GM03348 (cell line): ENCODE measurements at regions not wholly inside any gene's neighbourhood (a gene's known extent, or its start where the extent isn't known, plus 50 kb on each side); places are given as distances from the start of the nearest gene placed in this dataset.
"Not testable (repeated sequence)": the region's sequence is repeated elsewhere in the genome, so short reads cannot be mapped to it uniquely, and the experiment has no call there.

Source experiments
- DNase-seq: peaks from one replicate; pipeline ENCODE4 v3.0.0; 2012; ENCODE audit warnings: low spot score

DNA sequence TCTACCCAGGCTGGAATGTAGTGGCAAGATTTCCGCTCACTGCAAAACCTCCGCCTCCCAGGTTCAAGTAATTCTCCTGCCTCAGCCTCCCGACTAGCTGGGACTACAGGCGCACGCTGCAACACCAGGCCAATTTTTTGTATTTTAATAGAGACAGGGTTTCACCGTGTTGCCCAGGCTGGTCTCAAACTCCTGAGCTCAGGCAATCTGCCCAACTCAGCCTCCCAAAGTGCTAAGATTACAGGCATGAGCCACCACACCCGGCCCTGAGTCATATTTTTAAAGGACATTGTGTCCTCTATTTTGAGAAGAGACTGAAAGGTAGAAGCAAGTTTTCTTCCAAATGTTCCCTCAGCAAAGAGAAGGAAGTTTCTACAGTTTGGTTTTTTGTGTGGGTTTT, 227.1 kb downstream of the KCTD12 start:
- not testable (repeated sequence) for DNase-seq

DNA sequence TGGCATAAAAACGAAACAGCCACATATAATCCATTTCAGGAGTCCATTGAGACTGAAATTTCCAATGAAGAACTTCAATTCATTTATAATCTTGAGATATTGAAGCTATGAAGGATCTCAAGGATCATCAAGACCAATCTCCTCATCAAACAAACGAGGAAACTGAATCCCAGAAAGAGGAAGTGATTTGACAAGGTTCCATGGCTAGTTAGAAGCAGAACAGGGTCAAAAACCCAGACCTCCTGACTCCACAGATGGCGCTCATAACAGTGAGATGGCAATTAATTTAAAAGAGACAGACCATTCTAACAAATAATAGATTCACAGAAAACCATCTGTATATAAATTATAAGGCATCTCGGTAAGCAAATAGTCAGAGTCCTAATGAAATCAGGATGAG, 229.7 kb downstream of the KCTD12 start:
- DNase-seq = no peak

- no peak for DNase-seq
These were observed 230.1 kb downstream of the KCTD12 start for GRCh38 chr13:76656056-76656455.

DNA sequence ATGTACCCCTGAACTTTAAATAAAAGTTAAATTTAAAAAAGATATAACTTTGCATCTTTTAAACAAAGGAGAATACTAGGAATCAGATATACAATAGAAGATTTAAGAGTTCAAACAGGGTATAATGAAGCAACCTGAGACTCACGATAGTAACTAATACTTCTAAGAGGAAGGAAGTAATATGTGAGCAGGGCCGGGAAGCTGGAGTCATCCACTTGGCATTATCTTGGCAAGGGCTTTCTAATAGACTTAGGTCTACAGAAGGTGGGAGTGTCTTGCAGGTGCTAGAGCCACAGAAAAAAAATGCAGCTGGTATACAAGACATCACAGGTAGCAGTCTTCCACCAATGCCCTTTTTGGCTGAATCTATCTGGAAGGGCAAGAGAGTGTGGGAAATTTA, 231.9 kb downstream of the KCTD12 start:
- DNase-seq = no peak

DNA sequence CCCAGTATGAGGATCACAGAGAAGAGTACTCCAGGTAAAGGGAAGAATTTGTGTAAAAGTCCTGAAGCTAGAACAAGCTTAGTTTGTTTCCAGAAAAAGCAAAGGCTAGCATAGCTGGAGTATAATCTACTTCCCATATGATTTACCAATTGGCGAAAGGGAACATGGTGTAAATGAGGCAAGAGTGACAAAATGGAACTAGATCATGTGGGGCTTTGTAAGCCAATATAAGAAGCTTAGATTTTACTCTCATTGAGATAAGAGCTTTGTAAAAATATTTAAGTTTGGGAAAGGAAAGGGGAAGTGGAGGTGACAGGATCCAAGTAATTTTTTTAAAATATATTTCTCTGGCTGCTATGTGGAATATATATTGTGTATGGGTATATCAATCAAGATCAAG, 234.9 kb downstream of the KCTD12 start:
- no peak for DNase-seq

- peak; percentile 17 for DNase-seq
These were observed 238.7 kb downstream of the KCTD12 start for GRCh38 chr13:76647550-76647949.

DNA sequence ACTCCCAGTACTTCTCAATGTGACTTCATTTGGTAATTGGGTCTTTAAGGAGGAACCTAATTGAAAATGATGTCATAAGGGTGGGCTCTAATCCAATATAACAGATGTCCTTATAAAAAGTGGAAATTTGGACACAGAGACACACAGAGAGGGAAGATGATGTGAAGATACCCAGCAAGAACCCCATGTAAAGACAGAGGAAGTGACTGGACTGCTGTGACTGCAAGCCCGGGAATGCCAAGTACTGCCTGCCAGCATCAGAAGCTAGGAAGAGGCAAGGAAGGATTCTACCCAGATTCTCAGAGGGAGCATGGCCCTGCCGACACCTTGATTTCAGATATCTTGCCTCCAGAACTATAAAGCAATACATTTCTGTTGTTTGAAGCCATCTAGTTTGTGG, 239.3 kb downstream of the KCTD12 start:
- no peak for DNase-seq

DNA sequence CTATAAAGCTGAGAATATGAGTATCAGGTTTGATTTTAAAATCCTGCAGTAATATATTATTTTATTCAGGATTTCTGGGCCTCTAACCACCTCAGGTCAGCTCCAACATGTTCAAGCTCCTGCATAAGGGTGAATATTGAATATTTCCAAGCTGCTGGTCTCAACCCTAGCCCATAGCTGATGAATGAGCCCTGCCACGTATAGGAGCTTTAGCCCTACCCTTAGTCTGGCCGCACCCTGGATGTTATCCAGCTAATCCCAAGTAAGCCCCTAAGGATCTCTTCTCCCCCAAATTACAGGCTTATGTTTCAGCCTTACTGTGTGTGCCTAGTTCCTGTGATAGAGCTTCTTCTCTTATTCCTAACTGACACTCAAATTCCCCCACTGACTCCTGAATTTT, 240.6 kb downstream of the KCTD12 start:
- no peak for DNase-seq

GRCh38 chr13:76644906-76645305, 241.3 kb downstream of the KCTD12 start:
- DNase-seq = no peak

DNA sequence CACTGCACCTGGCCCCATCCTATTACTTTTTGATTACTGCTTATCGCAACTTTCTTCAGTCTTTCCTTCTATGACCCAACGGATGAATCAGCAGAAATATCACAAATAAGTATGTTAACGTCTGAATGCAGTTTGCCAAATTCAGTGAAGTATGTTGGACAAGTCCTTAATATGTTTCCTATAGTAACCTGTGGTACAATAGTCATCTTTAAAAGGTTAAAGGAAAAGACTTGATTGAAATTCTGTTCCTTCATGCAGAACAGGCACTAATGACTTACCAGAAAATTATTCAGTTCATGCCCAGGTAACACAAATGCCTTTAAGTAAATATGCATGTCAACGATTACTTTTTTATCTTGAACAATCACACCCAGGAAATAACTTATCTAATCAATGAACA, 242.6 kb downstream of the KCTD12 start:
- DNase-seq = no peak

GRCh38 chr13:76641056-76641455, 245.1 kb downstream of the KCTD12 start:
- no peak for DNase-seq

GRCh38 chr13:76638882-76639281, 247.3 kb downstream of the KCTD12 start:
- DNase-seq = no peak

DNA sequence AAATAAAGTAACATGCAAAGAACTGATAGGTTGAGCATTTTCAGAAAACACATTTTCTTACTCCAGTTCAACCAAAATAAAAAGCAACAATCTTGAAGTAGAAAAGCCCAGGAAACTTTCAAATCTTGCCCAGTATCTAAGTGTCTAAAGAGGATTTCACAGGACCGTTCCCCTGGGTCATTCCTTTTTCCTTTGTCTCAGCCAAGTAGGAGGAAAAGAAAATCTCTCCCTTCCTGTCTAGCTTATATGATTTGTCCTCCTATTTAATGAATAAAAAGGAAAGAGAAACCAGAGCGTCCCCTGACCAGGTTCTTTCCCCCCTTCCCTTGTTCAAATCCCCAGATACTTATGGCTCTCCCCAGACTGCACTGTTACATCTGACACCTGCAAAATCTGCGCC, 248.0 kb downstream of the KCTD12 start:
- no peak for DNase-seq

DNA sequence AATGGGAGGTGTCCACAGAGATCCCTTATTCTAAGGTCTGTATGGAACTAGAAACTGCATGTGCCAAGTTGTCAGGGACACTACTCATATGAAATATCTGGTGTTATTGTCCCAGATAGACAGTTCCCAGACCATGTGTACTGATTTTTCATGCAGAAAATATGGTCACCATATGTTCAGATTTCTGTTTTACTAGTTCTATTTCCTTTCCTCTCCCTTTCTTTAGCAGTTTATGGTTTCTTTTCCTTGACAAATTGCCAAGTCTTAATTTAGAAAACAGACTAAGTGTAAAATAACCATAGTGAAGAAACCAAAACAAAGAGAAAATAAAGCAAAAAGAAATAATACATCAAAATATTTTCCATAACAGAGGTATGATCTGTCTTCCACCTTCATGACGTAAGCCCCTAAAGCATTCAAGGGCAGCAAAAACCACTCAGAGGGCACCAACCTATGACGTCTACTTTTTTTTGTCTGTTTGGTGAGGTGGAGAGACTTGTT, 248.5 kb downstream of the KCTD12 start:
- peak; percentile 20 for DNase-seq

GRCh38 chr13:76636829-76637228, 249.4 kb downstream of the KCTD12 start:
- DNase-seq = no peak

GRCh38 chr13:76635232-76636230, 250.7 kb downstream of the KCTD12 start:
- no peak for DNase-seq

GRCh38 chr13:76634431-76635191, 251.6 kb downstream of the KCTD12 start:
- no peak for DNase-seq

DNA sequence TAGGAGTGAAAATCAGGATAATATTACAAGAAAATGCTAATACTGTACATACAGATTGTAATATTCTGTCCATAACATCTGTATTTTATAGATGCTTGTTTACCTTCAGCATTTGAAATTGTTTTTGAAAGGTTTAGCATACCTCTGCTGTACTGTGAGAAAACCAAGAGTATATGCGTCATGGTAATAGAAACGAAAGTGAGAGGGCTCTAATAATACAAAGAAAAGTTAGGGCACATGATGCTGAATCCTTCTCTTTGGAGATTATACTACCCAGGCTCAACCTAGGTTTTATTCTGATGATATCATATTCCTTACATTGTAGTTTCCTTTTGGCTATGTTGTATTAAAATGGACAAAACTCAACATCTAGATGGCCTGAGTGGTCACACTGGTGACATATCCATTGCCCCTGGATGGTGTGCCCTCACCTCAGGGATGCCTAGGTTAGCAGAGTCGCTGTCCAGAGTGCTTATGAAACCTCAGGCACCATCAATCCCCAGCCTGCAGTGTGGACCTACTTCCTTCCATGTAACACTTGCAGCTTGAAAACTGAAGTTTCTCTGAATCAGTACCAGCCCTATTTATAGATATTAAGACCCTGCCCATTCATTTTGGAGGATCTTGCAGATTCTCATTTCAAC, 253.7 kb downstream of the KCTD12 start:
- no peak for DNase-seq

GRCh38 chr13:76630629-76631230, 255.5 kb downstream of the KCTD12 start:
- DNase-seq = no peak

DNA sequence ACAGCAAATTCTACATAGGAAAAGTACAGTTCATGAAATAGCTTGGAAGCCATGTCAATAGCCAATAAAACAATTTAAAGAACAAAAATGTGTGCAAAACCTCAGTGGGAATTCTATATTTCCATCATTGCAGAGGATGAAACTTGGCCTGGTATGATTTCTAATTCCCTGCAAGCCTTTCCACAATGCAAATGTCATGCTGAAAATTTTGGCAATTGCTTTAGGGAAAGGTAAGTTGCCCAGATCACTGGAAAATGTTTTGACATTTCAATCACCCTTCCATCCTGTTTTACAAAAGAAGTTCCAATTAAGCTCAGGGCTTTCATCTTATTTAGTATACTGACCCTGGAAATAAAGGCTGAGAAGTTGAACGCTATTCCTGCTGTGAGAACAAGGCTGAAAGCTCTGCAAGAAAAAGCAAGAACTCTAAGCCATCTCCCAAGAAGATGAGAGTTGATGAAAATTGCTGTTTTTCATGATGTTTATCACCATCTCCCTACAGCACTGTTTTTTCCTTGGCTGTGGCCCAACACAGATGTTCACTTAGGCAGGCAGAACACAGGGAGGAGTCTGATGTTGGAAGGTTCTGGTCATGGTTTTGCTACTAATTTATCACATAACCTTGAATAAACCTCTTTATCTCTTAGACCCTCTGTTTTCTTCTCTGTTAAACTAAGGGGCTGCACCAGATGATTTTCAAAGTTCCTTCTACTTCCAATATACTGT, 263.7 kb downstream of the KCTD12 start:
- no peak for DNase-seq

DNA sequence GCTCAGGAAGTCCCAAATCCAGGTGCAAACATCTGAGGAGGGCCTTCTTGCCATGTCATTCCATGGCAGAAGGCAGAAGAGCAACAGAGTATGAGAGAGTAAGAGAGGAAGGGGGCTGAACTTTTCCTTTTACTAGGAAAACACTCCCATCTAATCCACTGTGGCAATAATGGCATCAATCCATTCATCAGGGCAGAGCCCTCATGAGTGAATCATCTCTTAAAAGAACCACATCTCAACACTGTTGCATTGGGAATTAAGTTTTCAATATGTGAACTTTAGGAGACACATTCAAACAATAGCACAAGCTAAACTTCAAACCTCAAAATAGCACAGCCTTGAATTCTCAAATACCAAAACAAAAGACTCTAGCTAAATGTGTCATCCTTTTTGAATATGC, 264.5 kb downstream of the KCTD12 start:
- DNase-seq = no peak
